ENCODE measurements at regions not wholly inside any gene's neighbourhood (a gene's known extent, or its start where the extent isn't known, plus 50 kb on each side); places are given as distances from the start of the nearest gene placed in this dataset.

DNA sequence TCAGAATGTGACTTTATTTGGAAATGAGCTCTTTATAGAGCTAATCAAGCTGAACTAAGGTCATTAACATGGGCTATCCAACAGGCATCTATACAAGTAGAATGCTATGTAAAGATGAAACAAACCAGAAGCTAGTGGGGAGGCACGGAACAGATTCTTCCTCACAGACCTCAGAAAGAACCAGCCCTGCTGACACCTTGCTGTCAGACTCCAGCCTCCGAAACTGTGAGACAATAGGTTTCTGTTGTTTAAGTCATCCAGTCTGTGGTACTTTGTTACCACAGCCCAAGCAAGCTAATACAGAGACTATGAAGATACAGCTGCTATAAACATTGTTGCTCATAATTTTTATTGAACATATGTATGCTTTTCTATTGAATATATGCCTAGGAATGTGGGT, 406.3 kb upstream of the CHRM3 start:
- Histone ChIP-seq H3K9ac (ENCODE audit: insufficient read depth, low read depth, low read length) (no peak overlapping the region), H3K4me2 (ENCODE audit: low read depth, low read length) (no peak overlapping the region), H3K27ac (ENCODE audit: extremely low read length, insufficient read depth, low read length) (no peak overlapping the region), H3K36me3 (replicated peaks in 1 of 2; ENCODE audit: control insufficient read depth in 1 of 2, insufficient read depth in 2 of 2, low read length in 2 of 2) (no peaks in the 10 kb centered on the region), H3K27me3 (ENCODE audit: control insufficient read depth in 1 of 2, insufficient read depth in 2 of 2, low read length in 2 of 2) (no peaks in the 10 kb centered on the region), H4K20me1 (ENCODE audit: insufficient read depth, low read length) (no peaks in the 10 kb centered on the region), H3K4me3 (replicated peaks in 1 of 3; ENCODE audit: insufficient read depth in 1 of 3, low read depth in 2 of 3, low read length in 3 of 3) (no peak overlapping the region), H2AFZ (ENCODE audit: low read length) (no peak overlapping the region), H3K79me2 (ENCODE audit: insufficient read depth, low read length) (no peaks in the 10 kb centered on the region), H3K4me1 (ENCODE audit: insufficient read depth, low read length) (no peaks in the 10 kb centered on the region), H3K9me3 (ENCODE audit: low read length) (peaks cover 80% of the 10 kb centered on the region)
- no peak for ATAC-seq
- no peak for DNase-seq (ENCODE audit: low spot score)
- 0% methylated on average over 2 of the region's 2 CpGs for WGBS (ENCODE audit: low lambda C conversion rate)
- in situ Hi-C loops (cut with HindIII; ENCODE audit: extremely low pct_ligation_motif_present, low pct_unique_long_range_greater_than_20kb) = no loop called here
- CTCF ChIA-PET (ENCODE audit: low intra/inter-chr PET ratio, low total read pairs) = no interaction called here
- BruUV-seq (replicated peaks) = no TSS peak
- intact Hi-C loops (cut with micrococcal nuclease; ENCODE audit: unreplicated experiment) = no loop called here
- no peak for FAIRE-seq
- no peak for TF ChIP-seq SP1 (IDR thresholded peaks at IDR 0.05)
- TF ChIP-seq SP1 (CRISPR knock-in tag; IDR thresholded peaks at IDR 0.05) = no peak
- no peak for TF ChIP-seq NFYB (CRISPR knock-in tag; IDR thresholded peaks at IDR 0.05)
- no peak for TF ChIP-seq PHF20 (CRISPR knock-in tag; IDR thresholded peaks at IDR 0.05)
- TF ChIP-seq CENPT (CRISPR knock-in tag; IDR thresholded peaks at IDR 0.05; ENCODE audit: low read depth) = no peak
- TF ChIP-seq ZNF768 (CRISPR knock-in tag; IDR thresholded peaks at IDR 0.05) = no peak
- no peak for TF ChIP-seq ZSCAN21 (CRISPR knock-in tag; IDR thresholded peaks at IDR 0.05; ENCODE audit: borderline replicate concordance)
- no peak for TF ChIP-seq ZKSCAN8 (CRISPR knock-in tag; IDR thresholded peaks at IDR 0.05; ENCODE audit: borderline replicate concordance)
- no peak for TF ChIP-seq DDIT3 (CRISPR knock-in tag; IDR thresholded peaks at IDR 0.05)
- no peak for TF ChIP-seq NONO (IDR thresholded peaks at IDR 0.05)
- no peak for TF ChIP-seq NONO (CRISPR knock-in tag; conservative IDR thresholded peaks at IDR 0.05)
- TF ChIP-seq BORCS8-MEF2B (CRISPR knock-in tag; IDR thresholded peaks at IDR 0.05) = no peak
- TF ChIP-seq ZNF569 (CRISPR knock-in tag; IDR thresholded peaks at IDR 0.05; ENCODE audit: borderline replicate concordance) = no peak
- TF ChIP-seq RBFOX2 (IDR thresholded peaks at IDR 0.05; ENCODE audit: low read depth, low read length) = no peak
- no peak for TF ChIP-seq ZNF749 (CRISPR knock-in tag; IDR thresholded peaks at IDR 0.05; ENCODE audit: borderline replicate concordance)
- no peak for TF ChIP-seq YY1 (IDR thresholded peaks at IDR 0.05; ENCODE audit: insufficient read depth, insufficient replicate concordance, low read depth, low read length)
- POLR2A ChIA-PET = no interaction called here
